Brain pericyte (primary cell): ENCODE measurements at regions not wholly inside any gene's neighbourhood (a gene's known extent, or its start where the extent isn't known, plus 50 kb on each side); places are given as distances from the start of the nearest gene placed in this dataset.
"Not testable (repeated sequence)": the region's sequence is repeated elsewhere in the genome, so short reads cannot be mapped to it uniquely, and the experiment has no call there.

Experiments used
- DNase-seq: peaks from one replicate; pipeline ENCODE4 v3.0.0-alpha.2; 2012; ENCODE audit warnings: low read depth, low spot score

DNA sequence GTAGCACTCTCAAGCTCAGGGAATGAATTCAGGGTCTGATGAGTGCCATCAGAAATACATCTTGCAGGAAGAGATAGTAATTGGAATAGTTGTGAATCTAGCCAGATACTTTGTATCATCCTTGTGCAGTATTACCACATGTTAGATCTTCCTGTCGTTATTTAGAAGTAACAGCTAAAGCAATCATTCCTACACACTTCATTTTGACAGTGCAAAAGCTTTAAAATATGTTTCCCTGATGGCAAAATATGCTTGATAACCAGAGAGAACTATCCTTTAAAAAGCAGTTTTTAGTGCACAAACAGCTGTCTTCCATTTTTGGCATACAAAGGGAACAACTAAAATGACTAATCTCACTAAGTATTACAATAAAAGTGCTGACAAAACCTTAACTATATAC is 149.5 kb upstream of the SLC38A2 start:
- DNase-seq = no peak

GRCh38 chr12:46521145-46521544 is 148.6 kb upstream of the SLC38A2 start:
- no peak for DNase-seq

DNA sequence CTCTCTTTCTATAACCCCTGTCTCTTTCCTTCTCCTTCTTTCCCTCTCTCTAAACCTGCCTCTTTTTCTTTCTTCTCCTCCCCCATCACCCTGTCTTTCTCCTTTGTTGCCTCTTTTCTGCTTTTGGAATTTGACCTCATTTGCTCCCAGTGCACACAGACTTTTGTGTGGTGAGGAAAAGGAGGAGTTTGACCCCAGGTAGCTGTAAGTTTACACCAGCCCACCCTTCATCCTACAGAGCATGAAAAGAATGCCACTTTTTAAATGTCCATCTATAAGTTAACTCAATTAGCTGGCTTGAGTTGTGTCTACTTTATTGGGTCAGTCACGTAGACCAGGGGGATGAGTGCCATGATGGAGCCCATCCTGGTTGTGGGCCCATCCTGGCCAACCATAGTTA is 146.8 kb upstream of the SLC38A2 start:
- DNase-seq = no peak

GRCh38 chr12:46518729-46519128 is 146.2 kb upstream of the SLC38A2 start:
- DNase-seq = no peak

GRCh38 chr12:46518169-46518568 is 145.6 kb upstream of the SLC38A2 start:
- DNase-seq = no peak

- DNase-seq = no peak
Measured at GRCh38 chr12:46517579-46517962, 145.0 kb upstream of the SLC38A2 start.

GRCh38 chr12:46516933-46517578 is 144.5 kb upstream of the SLC38A2 start:
- no peak for DNase-seq

DNA sequence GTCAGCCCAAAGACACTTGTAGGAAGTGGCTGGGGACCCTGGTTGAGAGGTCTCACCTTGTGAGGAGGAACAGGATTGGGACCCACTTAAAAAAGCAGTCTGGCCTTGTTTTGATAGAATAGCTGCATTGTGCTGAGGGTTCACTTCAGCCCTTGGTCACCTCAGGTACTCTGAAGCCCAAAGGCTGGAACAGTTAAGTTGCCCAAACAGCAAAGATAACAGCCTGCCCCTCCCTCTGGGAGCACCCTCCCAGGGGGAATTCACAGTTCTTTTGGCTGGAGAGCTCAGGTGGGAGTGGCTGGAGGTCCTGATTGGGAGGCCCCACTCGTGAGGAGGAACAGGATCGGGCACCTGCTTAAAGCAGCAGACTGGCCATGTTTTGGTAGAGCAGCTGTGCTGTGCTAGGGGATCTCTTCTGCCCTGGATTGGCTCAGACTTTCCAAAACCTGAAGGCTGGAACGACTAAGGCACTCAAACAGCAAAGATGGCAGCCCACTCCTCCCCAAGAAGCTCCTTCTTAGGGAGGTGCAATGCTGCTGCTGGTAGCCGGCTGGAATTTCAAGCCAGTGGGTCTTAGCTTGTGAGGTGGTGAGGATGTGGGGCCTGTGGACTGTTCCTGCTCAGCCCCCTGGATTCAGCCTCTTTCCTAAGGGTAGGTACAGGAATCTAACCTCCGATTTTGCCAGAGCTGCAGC is 143.8 kb upstream of the SLC38A2 start:
- DNase-seq = no peak

- no peak for DNase-seq
Measured at GRCh38 chr12:46515829-46516228, 143.3 kb upstream of the SLC38A2 start.

- no peak for DNase-seq
Measured at GRCh38 chr12:46514886-46515285, 142.3 kb upstream of the SLC38A2 start.

GRCh38 chr12:46510257-46510656 is 137.7 kb upstream of the SLC38A2 start:
- not testable (repeated sequence) for DNase-seq

DNA sequence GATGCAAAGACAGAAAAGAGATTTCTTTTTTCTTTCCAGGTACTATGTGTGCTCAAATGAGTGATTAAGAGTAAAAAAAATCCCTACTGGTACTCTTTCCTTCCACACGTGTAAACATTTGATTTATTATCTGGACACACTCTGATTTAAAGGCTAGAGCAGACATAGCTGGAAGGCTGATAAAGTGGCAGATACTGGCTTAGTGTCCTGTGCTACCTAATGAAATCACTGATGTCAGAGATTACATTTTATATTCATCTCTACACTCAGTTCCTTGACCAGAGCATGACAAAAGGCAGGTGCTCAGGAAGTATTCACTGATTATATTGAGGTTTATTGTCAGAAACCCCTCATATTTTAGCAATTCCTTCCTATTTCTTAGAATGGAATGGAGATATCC is 136.6 kb upstream of the SLC38A2 start:
- no peak for DNase-seq

DNA sequence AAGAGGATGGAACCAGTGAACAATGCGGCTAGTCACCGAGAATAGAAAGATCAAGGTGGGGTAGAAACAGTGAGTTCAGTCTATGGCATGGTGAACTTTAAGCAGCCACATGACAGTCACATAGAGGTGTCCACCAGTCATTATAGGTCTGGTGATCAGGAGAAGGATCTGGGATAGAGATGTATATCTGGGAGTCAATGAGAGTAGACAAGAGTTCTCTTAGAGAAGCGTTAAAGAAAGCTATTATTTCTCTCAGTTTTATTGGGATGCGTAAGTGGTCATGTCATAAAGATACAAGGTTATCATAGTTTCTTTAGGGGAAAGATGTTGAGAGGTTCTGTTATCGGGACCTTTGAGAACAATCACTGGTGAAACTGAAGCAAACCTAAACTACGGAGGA is 136.1 kb upstream of the SLC38A2 start:
- no peak for DNase-seq

GRCh38 chr12:46507766-46508165 is 135.2 kb upstream of the SLC38A2 start:
- no peak for DNase-seq

- no peak for DNase-seq
Measured at GRCh38 chr12:46506961-46507360, 134.4 kb upstream of the SLC38A2 start.

- no peak for DNase-seq
Measured at GRCh38 chr12:46506198-46506597, 133.6 kb upstream of the SLC38A2 start.

- no peak for DNase-seq
Measured at GRCh38 chr12:46504494-46504893, 131.9 kb upstream of the SLC38A2 start.

DNA sequence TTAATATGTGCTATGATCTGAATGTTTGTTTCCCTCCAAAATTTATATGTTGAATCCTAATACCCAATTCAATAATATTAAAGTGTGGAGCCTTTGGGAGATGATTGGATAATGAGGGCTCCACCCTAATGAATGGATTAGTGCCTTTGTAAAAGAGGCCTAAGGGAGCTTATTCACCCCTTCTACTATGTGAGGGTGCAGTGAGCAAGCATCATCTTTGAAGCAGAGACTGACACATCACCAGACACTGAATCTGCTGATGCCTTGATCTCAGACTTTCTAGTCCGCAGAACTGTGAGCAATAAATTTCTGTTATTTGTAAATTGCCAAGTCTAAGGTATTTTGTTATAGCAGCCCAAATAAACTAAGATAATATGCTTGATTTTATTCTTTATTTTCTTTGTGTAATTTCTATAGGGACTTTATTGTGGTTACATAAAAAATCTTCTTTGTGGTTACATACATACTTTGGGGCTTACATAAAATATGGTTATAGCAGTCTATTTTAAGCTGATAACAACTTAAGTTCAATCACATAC is 131.1 kb upstream of the SLC38A2 start:
- no peak for DNase-seq

GRCh38 chr12:46500673-46501072 is 128.1 kb upstream of the SLC38A2 start:
- DNase-seq = no peak

GRCh38 chr12:46499901-46500300 is 127.3 kb upstream of the SLC38A2 start:
- DNase-seq = no peak

DNA sequence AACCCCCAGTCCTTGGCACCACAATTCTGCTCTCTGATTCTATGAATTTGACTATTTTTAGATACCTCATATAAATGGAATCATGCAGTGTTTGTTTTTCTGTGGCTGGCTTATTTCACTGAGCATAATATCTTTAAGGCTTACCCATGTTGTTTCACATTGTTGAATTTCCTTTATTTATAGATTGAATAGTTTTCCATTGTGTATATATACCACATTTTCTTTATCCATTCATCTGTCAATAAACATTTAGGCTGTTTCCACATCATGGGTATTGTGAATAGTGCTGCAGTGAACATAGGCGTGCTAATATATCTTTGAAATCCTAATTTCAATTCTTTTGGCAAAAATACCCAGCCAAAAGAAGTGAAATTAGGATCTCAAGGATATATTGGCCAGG is 126.7 kb upstream of the SLC38A2 start:
- no peak for DNase-seq

GRCh38 chr12:46497739-46498138 is 125.2 kb upstream of the SLC38A2 start:
- DNase-seq = no peak

DNA sequence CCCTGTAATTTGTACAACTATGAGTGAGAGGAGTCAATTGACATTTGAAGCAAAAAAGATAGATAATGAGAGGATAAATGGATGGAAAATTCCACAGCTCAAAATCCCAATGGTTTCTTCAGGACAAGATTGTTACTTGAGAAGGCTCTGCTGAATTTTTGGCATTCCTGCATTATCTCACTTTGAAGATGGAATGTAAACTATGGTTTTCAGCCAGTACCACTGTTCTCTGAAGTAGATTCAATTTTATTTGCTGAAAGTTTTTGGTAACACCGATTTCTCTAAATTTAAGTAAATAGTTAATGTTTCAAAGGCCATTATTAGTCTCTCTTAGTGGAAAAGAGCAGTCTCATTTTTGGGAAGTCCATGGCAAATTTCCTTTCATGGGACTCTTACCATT is 121.9 kb upstream of the SLC38A2 start:
- DNase-seq = no peak
